HAP-1 (cell line): ENCODE measurements at regions not wholly inside any gene's neighbourhood (a gene's known extent, or its start where the extent isn't known, plus 50 kb on each side); places are given as distances from the start of the nearest gene placed in this dataset.
"Not testable (repeated sequence)": the region's sequence is repeated elsewhere in the genome, so short reads cannot be mapped to it uniquely, and the experiment has no call there.

Experiments used
- DNase-seq, 2 experiments: peaks; one replicate each; pipeline ENCODE4 v3.0.0-alpha.2; 2016 to 2020; ENCODE audit warnings: low spot score in 2 of 2
- H3K27me3 ChIP-seq: fragments of 250-450 bp; sonication (Bioruptor Pico); 2 replicates; pipeline ENCODE4 v1.5.1; 2020; ENCODE audit warnings: low read depth, mild to moderate bottlenecking, moderate library complexity
- H3K36me3 ChIP-seq: fragments of 250-450 bp; sonication (Bioruptor Pico); replicated peaks from 2 replicates; pipeline ENCODE4 v1.5.1; 2020; ENCODE audit warnings: mild to moderate bottlenecking
- H3K4me1 ChIP-seq: fragments of 250-450 bp; sonication (Bioruptor Pico); 2 replicates; pipeline ENCODE4 v1.5.1; 2020; ENCODE audit warnings: mild to moderate bottlenecking
- H3K4me3 ChIP-seq: fragments of 250-450 bp; sonication (Bioruptor Pico); 2 replicates; pipeline ENCODE4 v1.5.1; 2020; ENCODE audit warnings: mild to moderate bottlenecking, moderate library complexity
- H3K9me3 ChIP-seq: fragments of 250-450 bp; sonication (Bioruptor Pico); 2 replicates; pipeline ENCODE4 v1.5.1; 2020; ENCODE audit warnings: mild to moderate bottlenecking, moderate library complexity
- in situ Hi-C: fragments of 300-500 bp; cut with MboI; formaldehyde crosslinking; loops from 3 replicates; pipeline ENCODE4 v1.14.3; 2020; ENCODE audit warnings: low sequenced_read_pairs, inconsistent platforms, mixed read lengths

- Histone ChIP-seq H3K4me1 (peaks cover 4% of the 10 kb centered on the region), H3K27me3 (no peaks in the 10 kb centered on the region), H3K4me3 (no peak overlapping the region), H3K36me3 (no peaks in the 10 kb centered on the region), H3K9me3 (no peaks in the 10 kb centered on the region)
- in situ Hi-C loops: no loop called here
- DNase-seq: no peak
Observed at GRCh38 chr17:64771980-64772844, 110.1 kb upstream of the SMURF2 start.

GRCh38 chr17:64769712-64770111 is 107.6 kb upstream of the SMURF2 start:
- no peaks in the 10 kb centered on the region for H3K9me3 ChIP-seq
- H3K36me3 ChIP-seq: no peaks in the 10 kb centered on the region
- no peaks in the 10 kb centered on the region for H3K4me1 ChIP-seq
- no peaks in the 10 kb centered on the region for H3K27me3 ChIP-seq
- H3K4me3 ChIP-seq: no peak overlapping the region
- DNase-seq: no peak
- in situ Hi-C loops: no loop called here

- DNase-seq: no peak
- in situ Hi-C loops: no loop called here
- H3K9me3 ChIP-seq: no peaks in the 10 kb centered on the region
- H3K36me3 ChIP-seq: no peaks in the 10 kb centered on the region
- H3K4me3 ChIP-seq: no peak overlapping the region
- no peaks in the 10 kb centered on the region for H3K4me1 ChIP-seq
- no peaks in the 10 kb centered on the region for H3K27me3 ChIP-seq
Observed at GRCh38 chr17:64767269-64767997, 105.3 kb upstream of the SMURF2 start.

GRCh38 chr17:64765191-64765889 is 103.2 kb upstream of the SMURF2 start:
- Histone ChIP-seq H3K4me1 (no peaks in the 10 kb centered on the region), H3K4me3 (no peak overlapping the region), H3K27me3 (no peaks in the 10 kb centered on the region), H3K36me3 (no peaks in the 10 kb centered on the region), H3K9me3 (no peaks in the 10 kb centered on the region)
- no peak for DNase-seq
- in situ Hi-C loops: no loop called here

- Histone ChIP-seq H3K36me3 (no peaks in the 10 kb centered on the region), H3K9me3 (no peaks in the 10 kb centered on the region), H3K4me3 (no peak overlapping the region), H3K4me1 (no peaks in the 10 kb centered on the region), H3K27me3 (no peaks in the 10 kb centered on the region)
- in situ Hi-C loops: no loop called here
- DNase-seq: no peak
Observed at GRCh38 chr17:64750891-64751677, 89.0 kb upstream of the SMURF2 start.

GRCh38 chr17:64750478-64750877 is 88.4 kb upstream of the SMURF2 start:
- in situ Hi-C loops: no loop called here
- H3K4me1 ChIP-seq: no peaks in the 10 kb centered on the region
- no peaks in the 10 kb centered on the region for H3K36me3 ChIP-seq
- no peak overlapping the region for H3K4me3 ChIP-seq
- no peaks in the 10 kb centered on the region for H3K9me3 ChIP-seq
- H3K27me3 ChIP-seq: no peaks in the 10 kb centered on the region
- DNase-seq: no peak

- H3K36me3 ChIP-seq: no peaks in the 10 kb centered on the region
- H3K4me1 ChIP-seq: no peaks in the 10 kb centered on the region
- no peak overlapping the region for H3K4me3 ChIP-seq
- no peak for DNase-seq
- no peaks in the 10 kb centered on the region for H3K9me3 ChIP-seq
- no peaks in the 10 kb centered on the region for H3K27me3 ChIP-seq
- in situ Hi-C loops: no loop called here
Observed at GRCh38 chr17:64749306-64749705, 87.2 kb upstream of the SMURF2 start.

GRCh38 chr17:64747938-64748540 is 85.9 kb upstream of the SMURF2 start:
- no peaks in the 10 kb centered on the region for H3K4me1 ChIP-seq
- DNase-seq: no peak
- no peak overlapping the region for H3K4me3 ChIP-seq
- no peaks in the 10 kb centered on the region for H3K9me3 ChIP-seq
- in situ Hi-C loops: no loop called here
- no peaks in the 10 kb centered on the region for H3K27me3 ChIP-seq
- H3K36me3 ChIP-seq: no peaks in the 10 kb centered on the region

- no peaks in the 10 kb centered on the region for H3K4me1 ChIP-seq
- in situ Hi-C loops: no loop called here
- no peak for DNase-seq
Observed at GRCh38 chr17:64742326-64742725, 80.2 kb upstream of the SMURF2 start.

GRCh38 chr17:64741916-64742315 is 79.8 kb upstream of the SMURF2 start:
- in situ Hi-C loops, DNase-seq: not testable (repeated sequence)

More at GRCh38 chr17:64742326-64742725, 80.2 kb upstream of the SMURF2 start:
- Histone ChIP-seq H3K36me3 (no peaks in the 10 kb centered on the region), H3K27me3 (no peaks in the 10 kb centered on the region), H3K9me3 (no peaks in the 10 kb centered on the region), H3K4me3 (no peak overlapping the region)

GRCh38 chr17:64741038-64741641 is 79.0 kb upstream of the SMURF2 start:
- in situ Hi-C loops: no loop called here
- H3K36me3 ChIP-seq: no peaks in the 10 kb centered on the region
- H3K27me3 ChIP-seq: no peaks in the 10 kb centered on the region
- no peaks in the 10 kb centered on the region for H3K9me3 ChIP-seq
- no peaks in the 10 kb centered on the region for H3K4me1 ChIP-seq
- no peak for DNase-seq
- no peak overlapping the region for H3K4me3 ChIP-seq

More at GRCh38 chr17:64741916-64742315, 79.8 kb upstream of the SMURF2 start:
- not testable (repeated sequence) for H3K4me3 ChIP-seq, H3K27me3 ChIP-seq, H3K4me1 ChIP-seq, H3K9me3 ChIP-seq, H3K36me3 ChIP-seq

- Histone ChIP-seq H3K4me1 (no peaks in the 10 kb centered on the region), H3K27me3 (no peaks in the 10 kb centered on the region), H3K4me3 (no peak overlapping the region), H3K9me3 (no peaks in the 10 kb centered on the region), H3K36me3 (no peaks in the 10 kb centered on the region)
- in situ Hi-C loops: no loop called here
- DNase-seq: no peak
Observed at GRCh38 chr17:64739316-64740058, 77.4 kb upstream of the SMURF2 start.
